ENCODE measurements at regions not wholly inside any gene's neighbourhood (a gene's known extent, or its start where the extent isn't known, plus 50 kb on each side); places are given as distances from the start of the nearest gene placed in this dataset.

GRCh38 chr11:134908583-134908982 lies 496.5 kb upstream of the B3GAT1 start:
- ATAC-seq (no peak), DNase-seq (no peak)
- Histone ChIP-seq H3K9me3 (ENCODE audit: control insufficient read depth in 2 of 3, low read length in 3 of 3) (no peaks in the 10 kb centered on the region), H3K36me3 (ENCODE audit: control insufficient read depth in 2 of 3, insufficient read depth in 3 of 3, low read length in 3 of 3) (no peaks in the 10 kb centered on the region), H3K27ac (ENCODE audit: low read depth, low read length) (no peak overlapping the region), H3K4me1 (ENCODE audit: control insufficient read depth in 2 of 2, insufficient read depth in 2 of 2, low read length in 2 of 2) (no peaks in the 10 kb centered on the region), H3K27me3 (ENCODE audit: control insufficient read depth in 2 of 2, insufficient read depth in 2 of 2, low read length in 2 of 2) (no peaks in the 10 kb centered on the region), H3K4me3 (ENCODE audit: low read length) (no peak overlapping the region)
- peaks cover 0 to 36% (median 26%) of the 10 kb centered on the region in 5 donors for H3K27me3 Mint-ChIP-seq
- intact Hi-C loops (cut with micrococcal nuclease), result no loop called here
- POLR2A ChIA-PET, result no interaction called here
- H3K27ac Mint-ChIP-seq, result no peak overlapping the region
- peaks cover 0 to 2% (median 0%) of the 10 kb centered on the region in 11 donors for H3K9me3 Mint-ChIP-seq
- H3K4me1 Mint-ChIP-seq, result no peaks in the 10 kb centered on the region
- no peak overlapping the region for H3K4me3 Mint-ChIP-seq
- no peaks in the 10 kb centered on the region for H3K36me3 Mint-ChIP-seq
- CTCF ChIA-PET, result no interaction called here

- Histone ChIP-seq H3K4me3 (ENCODE audit: low read length) (no peak overlapping the region), H3K4me1 (ENCODE audit: control insufficient read depth in 2 of 2, insufficient read depth in 2 of 2, low read length in 2 of 2) (no peaks in the 10 kb centered on the region), H3K27me3 (ENCODE audit: control insufficient read depth in 2 of 2, insufficient read depth in 2 of 2, low read length in 2 of 2) (no peaks in the 10 kb centered on the region), H3K9me3 (ENCODE audit: control insufficient read depth in 2 of 3, low read length in 3 of 3) (no peaks in the 10 kb centered on the region), H3K36me3 (ENCODE audit: control insufficient read depth in 2 of 3, insufficient read depth in 3 of 3, low read length in 3 of 3) (no peaks in the 10 kb centered on the region), H3K27ac (ENCODE audit: low read depth, low read length) (no peak overlapping the region)
- POLR2A ChIA-PET, result no interaction called here
- ATAC-seq (no peak), DNase-seq (no peak)
- Mint-ChIP-seq H3K9me3 (peaks cover 0 to 2% (median 0%) of the 10 kb centered on the region in 11 donors), H3K4me1 (no peaks in the 10 kb centered on the region), H3K27ac (no peak overlapping the region), H3K27me3 (peaks cover 0 to 37% (median 24%) of the 10 kb centered on the region in 5 donors), H3K4me3 (no peak overlapping the region), H3K36me3 (no peaks in the 10 kb centered on the region)
- CTCF ChIA-PET, result no interaction called here
- intact Hi-C loops (cut with micrococcal nuclease), result no loop called here
These were observed 495.6 kb upstream of the B3GAT1 start for GRCh38 chr11:134907636-134908035.

GRCh38 chr11:134906356-134906955 lies 494.4 kb upstream of the B3GAT1 start:
- H3K27ac Mint-ChIP-seq, result no peak overlapping the region
- Histone ChIP-seq H3K4me3 (ENCODE audit: low read length) (no peak overlapping the region), H3K27me3 (ENCODE audit: control insufficient read depth in 2 of 2, insufficient read depth in 2 of 2, low read length in 2 of 2) (no peaks in the 10 kb centered on the region), H3K27ac (ENCODE audit: low read depth, low read length) (no peak overlapping the region), H3K4me1 (ENCODE audit: control insufficient read depth in 2 of 2, insufficient read depth in 2 of 2, low read length in 2 of 2) (no peaks in the 10 kb centered on the region), H3K36me3 (ENCODE audit: control insufficient read depth in 2 of 3, insufficient read depth in 3 of 3, low read length in 3 of 3) (no peaks in the 10 kb centered on the region), H3K9me3 (ENCODE audit: control insufficient read depth in 2 of 3, low read length in 3 of 3) (no peaks in the 10 kb centered on the region)
- no peaks in the 10 kb centered on the region for H3K36me3 Mint-ChIP-seq
- CTCF ChIA-PET, result no interaction called here
- no peak for ATAC-seq
- peaks cover 0 to 2% (median 0%) of the 10 kb centered on the region in 11 donors for H3K9me3 Mint-ChIP-seq
- POLR2A ChIA-PET, result no interaction called here
- intact Hi-C loops (cut with micrococcal nuclease), result no loop called here
- peaks cover 0 to 42% (median 29%) of the 10 kb centered on the region in 5 donors for H3K27me3 Mint-ChIP-seq
- DNase-seq, result no peak
- H3K4me3 Mint-ChIP-seq, result no peak overlapping the region
- H3K4me1 Mint-ChIP-seq, result no peaks in the 10 kb centered on the region

GRCh38 chr11:134905928-134906327 lies 493.9 kb upstream of the B3GAT1 start:
- H3K36me3 ChIP-seq (ENCODE audit: control insufficient read depth in 2 of 3, insufficient read depth in 3 of 3, low read length in 3 of 3), result no peaks in the 10 kb centered on the region
- no peaks in the 10 kb centered on the region for H3K36me3 Mint-ChIP-seq
- intact Hi-C loops (cut with micrococcal nuclease), result no loop called here
- POLR2A ChIA-PET, result no interaction called here
- peaks cover 0 to 2% (median 0%) of the 10 kb centered on the region in 11 donors for H3K9me3 Mint-ChIP-seq
- H3K4me1 ChIP-seq (ENCODE audit: control insufficient read depth in 2 of 2, insufficient read depth in 2 of 2, low read length in 2 of 2), result no peaks in the 10 kb centered on the region
- H3K4me3 Mint-ChIP-seq, result no peak overlapping the region
- H3K4me1 Mint-ChIP-seq, result no peaks in the 10 kb centered on the region
- DNase-seq (no peak), ATAC-seq (no peak)
- peaks cover 0 to 46% (median 29%) of the 10 kb centered on the region in 5 donors for H3K27me3 Mint-ChIP-seq
- H3K4me3 ChIP-seq (ENCODE audit: low read length), result no peak overlapping the region
- CTCF ChIA-PET, result no interaction called here
- no peak overlapping the region for H3K27ac ChIP-seq (ENCODE audit: low read depth, low read length)
- H3K27ac Mint-ChIP-seq, result no peak overlapping the region
- no peaks in the 10 kb centered on the region for H3K9me3 ChIP-seq (ENCODE audit: control insufficient read depth in 2 of 3, low read length in 3 of 3)
- no peaks in the 10 kb centered on the region for H3K27me3 ChIP-seq (ENCODE audit: control insufficient read depth in 2 of 2, insufficient read depth in 2 of 2, low read length in 2 of 2)

- ATAC-seq (no peak), DNase-seq (no peak)
- Histone ChIP-seq H3K4me1 (ENCODE audit: control insufficient read depth in 2 of 2, insufficient read depth in 2 of 2, low read length in 2 of 2) (no peaks in the 10 kb centered on the region), H3K9me3 (ENCODE audit: control insufficient read depth in 2 of 3, low read length in 3 of 3) (no peaks in the 10 kb centered on the region), H3K27me3 (ENCODE audit: control insufficient read depth in 2 of 2, insufficient read depth in 2 of 2, low read length in 2 of 2) (no peaks in the 10 kb centered on the region), H3K36me3 (ENCODE audit: control insufficient read depth in 2 of 3, insufficient read depth in 3 of 3, low read length in 3 of 3) (no peaks in the 10 kb centered on the region), H3K27ac (ENCODE audit: low read depth, low read length) (no peak overlapping the region), H3K4me3 (ENCODE audit: low read length) (no peak overlapping the region)
- no peaks in the 10 kb centered on the region for H3K4me1 Mint-ChIP-seq
- ChIA-PET POLR2A (no interaction called here), CTCF (no interaction called here)
- H3K9me3 Mint-ChIP-seq, result peaks cover 0 to 2% (median 0%) of the 10 kb centered on the region in 11 donors
- H3K27ac Mint-ChIP-seq, result no peak overlapping the region
- intact Hi-C loops (cut with micrococcal nuclease), result no loop called here
- no peaks in the 10 kb centered on the region for H3K36me3 Mint-ChIP-seq
- H3K27me3 Mint-ChIP-seq, result peaks cover 0 to 47% (median 29%) of the 10 kb centered on the region in 5 donors
- H3K4me3 Mint-ChIP-seq, result no peak overlapping the region
These were observed 493.5 kb upstream of the B3GAT1 start for GRCh38 chr11:134905517-134905916.

- Mint-ChIP-seq H3K4me1 (no peaks in the 10 kb centered on the region), H3K27ac (no peak overlapping the region), H3K36me3 (no peaks in the 10 kb centered on the region), H3K27me3 (peaks cover 2 to 58% (median 34%) of the 10 kb centered on the region in 5 donors), H3K9me3 (peaks cover 0 to 2% (median 0%) of the 10 kb centered on the region in 11 donors), H3K4me3 (no peak overlapping the region)
- Histone ChIP-seq H3K27me3 (ENCODE audit: control insufficient read depth in 2 of 2, insufficient read depth in 2 of 2, low read length in 2 of 2) (no peaks in the 10 kb centered on the region), H3K36me3 (ENCODE audit: control insufficient read depth in 2 of 3, insufficient read depth in 3 of 3, low read length in 3 of 3) (no peaks in the 10 kb centered on the region), H3K4me3 (ENCODE audit: low read length) (no peak overlapping the region), H3K4me1 (ENCODE audit: control insufficient read depth in 2 of 2, insufficient read depth in 2 of 2, low read length in 2 of 2) (no peaks in the 10 kb centered on the region), H3K27ac (ENCODE audit: low read depth, low read length) (no peak overlapping the region), H3K9me3 (ENCODE audit: control insufficient read depth in 2 of 3, low read length in 3 of 3) (no peaks in the 10 kb centered on the region)
- POLR2A ChIA-PET, result no interaction called here
- DNase-seq (no peak), ATAC-seq (no peak)
- intact Hi-C loops (cut with micrococcal nuclease), result no loop called here
- CTCF ChIA-PET, result no interaction called here
These were observed 492.2 kb upstream of the B3GAT1 start for GRCh38 chr11:134904103-134904790.

All from naive thymus-derived CD4-positive, alpha-beta T cell (primary cell).